SJSA1 (cell line): ENCODE measurements at regions not wholly inside any gene's neighbourhood (a gene's known extent, or its start where the extent isn't known, plus 50 kb on each side); places are given as distances from the start of the nearest gene placed in this dataset.

Experiments
- DNase-seq, 2 experiments: peaks; one replicate each; pipeline ENCODE4 v3.0.0-alpha.2; 2015 to 2020; ENCODE audit warnings: low spot score in 2 of 2, low read depth in 1 of 2
- H3K27ac ChIP-seq: fragments of 250-450 bp; sonication (Bioruptor Pico); 2 replicates; pipeline ENCODE4 v1.5.1; 2020; ENCODE audit warnings: mild to moderate bottlenecking, moderate library complexity
- H3K27me3 ChIP-seq: fragments of 250-450 bp; sonication (Bioruptor Pico); replicated peaks from 2 replicates; pipeline ENCODE4 v1.5.1; 2020; ENCODE audit warnings: mild to moderate bottlenecking, moderate library complexity
- H3K36me3 ChIP-seq: fragments of 250-450 bp; sonication (Bioruptor Pico); 2 replicates; pipeline ENCODE4 v1.5.1; 2020; ENCODE audit warnings: mild to moderate bottlenecking
- H3K4me1 ChIP-seq: fragments of 250-450 bp; sonication (Bioruptor Pico); replicated peaks from 2 replicates; pipeline ENCODE4 v1.6.1; 2021; ENCODE audit warnings: mild to moderate bottlenecking
- H3K4me3 ChIP-seq: fragments of 250-450 bp; sonication (Bioruptor Pico); 2 replicates; pipeline ENCODE4 v1.5.1; 2020; ENCODE audit warnings: mild to moderate bottlenecking
- H3K9me3 ChIP-seq: fragments of 250-450 bp; sonication (Bioruptor Pico); replicated peaks from 2 replicates; pipeline ENCODE4 v1.5.1; 2020; ENCODE audit warnings: mild to moderate bottlenecking

DNA sequence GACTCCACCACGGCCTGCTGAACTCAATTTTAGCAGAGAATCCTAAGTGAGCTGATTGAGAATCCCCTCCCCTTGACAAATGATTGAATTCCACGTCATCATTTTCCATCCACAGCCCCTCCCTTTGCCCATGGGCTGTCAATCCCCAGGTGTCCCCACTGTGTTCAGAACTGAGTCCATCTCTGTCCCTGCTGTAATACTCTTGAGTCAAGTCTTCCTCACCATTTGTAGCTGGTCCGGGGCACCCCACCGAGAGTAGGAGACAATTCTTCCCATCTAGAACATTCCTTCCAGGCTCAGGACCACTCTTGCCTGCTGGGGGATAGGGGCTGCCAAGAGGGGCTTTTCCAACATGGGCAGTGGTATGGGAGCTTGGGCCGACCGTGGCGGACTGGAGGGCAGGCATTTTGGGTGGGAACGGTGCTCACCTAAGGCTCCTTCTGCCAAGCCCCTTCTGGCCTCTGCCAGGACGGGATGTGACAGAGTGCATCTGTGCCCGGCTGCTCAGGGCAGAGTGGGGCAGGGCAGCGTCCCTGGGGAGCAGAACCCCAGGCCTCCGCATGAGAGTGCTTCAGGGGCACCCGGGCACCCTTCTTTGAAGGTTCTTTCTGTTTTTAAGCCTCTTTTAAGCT, 218.1 kb upstream of the RTL1 start:
- Histone ChIP-seq H3K9me3 (no peaks in the 10 kb centered on the region), H3K4me1 (no peaks in the 10 kb centered on the region), H3K27me3 (no peaks in the 10 kb centered on the region), H3K36me3 (no peaks in the 10 kb centered on the region), H3K27ac (no peak overlapping the region), H3K4me3 (no peak overlapping the region)
- peak in 1 of 2 experiments; percentile 33 for DNase-seq

DNA sequence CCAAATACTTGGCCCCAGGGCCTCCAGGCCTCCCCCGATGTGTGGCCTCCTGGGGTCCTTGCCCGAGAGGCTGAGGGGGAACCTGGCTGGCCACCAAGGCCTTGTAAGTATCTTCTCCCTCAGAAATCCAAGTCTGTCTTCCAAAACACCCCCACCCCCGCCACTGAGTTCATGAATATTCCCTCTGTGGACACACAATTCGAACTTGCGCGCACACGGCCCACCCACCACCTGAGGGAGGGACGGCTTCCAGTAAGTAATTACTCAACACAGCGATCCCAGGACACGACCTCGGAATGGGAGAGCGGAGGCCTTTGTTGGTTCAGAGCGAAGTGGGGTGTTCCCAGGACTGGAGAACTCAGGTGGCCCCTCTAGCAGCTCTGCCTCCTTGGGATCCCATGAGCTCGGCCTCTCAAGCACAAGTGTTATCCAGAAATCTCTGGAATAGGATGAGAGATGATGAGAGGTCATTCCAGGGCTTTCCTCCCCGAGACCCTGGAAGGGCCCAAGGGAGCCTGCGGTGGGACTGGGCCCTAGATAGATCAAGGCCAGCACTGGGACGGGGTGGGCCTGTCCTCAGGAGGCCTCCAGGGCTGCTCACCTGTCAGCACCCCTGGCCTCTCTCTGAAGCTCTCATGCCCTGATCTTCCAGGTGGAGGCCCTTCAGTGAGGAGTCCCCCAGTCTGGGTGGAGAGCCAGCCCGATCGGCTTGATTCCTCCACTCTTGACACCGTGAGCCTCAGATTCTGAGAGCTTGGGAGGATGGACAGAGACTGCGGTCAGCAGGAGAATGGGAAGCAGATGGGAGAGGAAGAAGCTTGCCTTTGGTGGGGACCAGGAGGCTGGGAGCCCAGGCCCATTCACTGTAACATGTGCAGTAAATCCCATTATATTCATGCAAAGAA, 219.0 kb upstream of the RTL1 start:
- Histone ChIP-seq H3K27me3 (no peaks in the 10 kb centered on the region), H3K27ac (no peak overlapping the region), H3K4me3 (no peak overlapping the region), H3K4me1 (no peaks in the 10 kb centered on the region), H3K9me3 (no peaks in the 10 kb centered on the region), H3K36me3 (no peaks in the 10 kb centered on the region)
- peak in 1 of 2 experiments; percentile 25 for DNase-seq

DNA sequence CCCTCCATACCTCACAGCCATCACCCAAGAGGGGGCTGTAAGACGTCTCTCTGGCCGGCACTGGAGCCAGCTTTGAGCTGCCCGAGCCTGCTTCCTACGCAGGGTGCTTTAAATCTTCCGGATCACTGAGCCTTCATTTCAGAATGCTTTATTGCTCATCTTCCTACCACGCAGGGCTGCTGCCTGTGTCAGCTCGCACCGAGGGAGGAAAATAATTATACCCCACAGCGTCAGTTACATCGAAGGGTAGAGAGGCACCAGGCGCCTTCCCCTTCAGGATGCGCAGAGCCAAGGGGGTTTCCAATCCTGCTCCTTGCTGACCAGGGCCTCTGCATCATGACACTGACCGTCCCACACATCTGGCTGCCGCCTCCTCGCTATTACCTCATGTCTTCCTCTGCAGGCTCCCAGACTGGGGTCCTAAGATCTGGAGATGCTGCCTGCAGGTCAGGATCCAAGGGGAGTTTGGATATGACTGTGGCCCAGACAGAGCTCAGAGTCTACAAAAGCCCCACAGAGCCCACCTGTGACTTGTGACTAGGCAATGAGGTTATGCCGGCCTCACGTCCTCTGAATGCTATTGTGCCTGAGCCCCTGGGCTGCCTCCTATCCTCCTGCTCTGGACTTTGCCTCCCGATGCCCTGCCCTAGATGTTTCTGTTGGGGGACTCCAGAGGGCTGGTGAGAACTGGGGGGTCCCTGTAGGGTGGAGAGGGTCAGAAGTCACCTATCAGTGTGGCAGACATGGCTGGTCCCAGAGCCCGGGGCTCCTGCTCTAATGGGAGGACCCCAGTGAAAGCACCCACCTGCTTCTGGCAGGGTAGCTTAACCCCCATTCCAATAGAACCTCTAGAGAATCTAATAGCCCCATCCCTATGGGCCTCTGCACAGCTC, 220.3 kb upstream of the RTL1 start:
- peak in 1 of 2 experiments; percentile 17 for DNase-seq
- Histone ChIP-seq H3K9me3 (no peaks in the 10 kb centered on the region), H3K4me3 (no peak overlapping the region), H3K27me3 (no peaks in the 10 kb centered on the region), H3K36me3 (no peaks in the 10 kb centered on the region), H3K4me1 (no peaks in the 10 kb centered on the region), H3K27ac (no peak overlapping the region)

DNA sequence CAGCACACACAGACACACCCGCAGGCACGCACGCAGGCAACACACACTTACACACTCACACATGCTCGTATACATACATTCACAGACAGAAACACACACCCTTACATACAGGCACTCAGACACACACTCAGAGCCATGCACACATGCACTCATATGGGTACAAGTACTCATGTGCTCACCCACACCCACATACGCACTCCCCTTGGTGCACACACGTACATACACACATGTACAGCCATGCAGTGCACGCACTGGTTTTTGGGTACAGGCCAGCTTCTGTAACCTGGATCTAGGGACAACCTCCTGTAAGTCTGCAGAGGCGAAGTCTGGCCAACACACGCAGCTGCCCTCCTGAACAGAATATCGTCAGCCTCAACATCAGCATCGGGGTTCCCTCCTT, 221.3 kb upstream of the RTL1 start:
- Histone ChIP-seq H3K9me3 (no peaks in the 10 kb centered on the region), H3K27ac (no peak overlapping the region), H3K4me1 (no peaks in the 10 kb centered on the region), H3K36me3 (no peaks in the 10 kb centered on the region), H3K27me3 (no peaks in the 10 kb centered on the region), H3K4me3 (no peak overlapping the region)
- DNase-seq = peak in 1 of 2 experiments; percentile 21

DNA sequence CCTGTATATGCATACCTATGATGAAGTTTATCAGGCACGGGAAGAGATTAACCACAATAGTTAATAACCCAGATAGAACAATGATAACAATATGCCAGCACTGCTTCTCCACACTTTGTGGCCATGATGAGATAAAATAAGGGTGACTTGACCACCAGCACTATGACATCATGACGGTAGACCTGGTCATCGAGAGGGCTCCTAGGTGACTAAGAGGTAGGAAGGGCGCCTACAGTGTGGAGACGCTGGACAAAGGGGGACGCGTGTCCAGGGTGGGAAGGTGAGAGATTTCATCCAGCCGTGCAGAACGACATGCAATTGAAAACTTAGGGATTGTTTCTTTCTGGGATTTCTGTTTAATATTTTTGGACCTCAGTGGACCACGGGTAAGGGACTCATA, 221.8 kb upstream of the RTL1 start:
- Histone ChIP-seq H3K27me3 (no peaks in the 10 kb centered on the region), H3K4me1 (no peaks in the 10 kb centered on the region), H3K9me3 (no peaks in the 10 kb centered on the region), H3K4me3 (no peak overlapping the region), H3K27ac (no peak overlapping the region), H3K36me3 (no peaks in the 10 kb centered on the region)
- peak in 1 of 2 experiments; percentile 35 for DNase-seq

DNA sequence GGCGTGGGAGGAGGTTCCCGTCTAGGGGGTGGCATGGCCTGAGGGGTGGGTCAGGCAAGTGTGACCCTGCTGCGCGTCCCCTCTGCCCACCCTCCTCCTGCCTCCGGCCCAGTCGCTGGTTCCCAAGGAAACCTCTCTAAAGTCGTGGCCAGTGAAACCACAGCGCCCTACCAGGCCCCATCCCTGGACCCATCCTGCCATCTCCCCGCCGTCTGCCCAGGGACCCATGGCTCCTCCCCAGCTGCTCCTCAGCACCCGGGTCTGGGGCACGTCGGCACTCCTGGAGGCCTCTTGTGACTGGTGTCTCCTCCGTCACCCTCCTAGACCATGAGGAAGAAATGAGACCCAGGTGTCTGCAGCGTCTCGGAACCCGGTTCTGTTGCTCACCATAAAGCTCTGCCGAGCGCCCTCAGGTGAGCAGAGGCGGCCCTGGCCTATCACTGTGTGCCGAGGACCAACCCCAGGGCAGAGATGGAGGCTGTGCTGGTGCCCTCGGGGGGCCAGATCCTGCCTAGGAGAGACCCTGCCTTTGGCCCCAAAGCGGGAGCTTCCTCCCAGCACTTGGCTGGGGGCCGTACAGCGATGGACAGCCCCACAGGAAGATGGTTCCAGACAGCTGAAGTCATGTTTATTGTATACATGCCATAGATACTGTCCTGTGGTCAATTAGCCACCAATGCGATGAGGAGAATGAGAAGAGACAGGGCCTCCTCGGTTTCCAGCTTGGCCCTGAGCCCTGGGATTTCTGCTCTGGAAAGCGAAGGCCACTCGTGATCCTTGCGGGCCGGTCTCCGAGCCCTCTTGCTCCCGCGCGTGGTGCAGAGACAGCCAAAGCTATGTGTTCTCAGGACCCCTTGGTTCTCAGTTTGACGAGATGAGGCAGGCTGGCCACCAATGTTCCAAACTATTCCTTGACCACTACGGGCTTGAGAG, 222.5 kb upstream of the RTL1 start:
- Histone ChIP-seq H3K4me1 (no peaks in the 10 kb centered on the region), H3K27ac (no peak overlapping the region), H3K4me3 (no peak overlapping the region), H3K9me3 (no peaks in the 10 kb centered on the region), H3K36me3 (no peaks in the 10 kb centered on the region), H3K27me3 (no peaks in the 10 kb centered on the region)
- DNase-seq = peak in 1 of 2 experiments; percentile 36

DNA sequence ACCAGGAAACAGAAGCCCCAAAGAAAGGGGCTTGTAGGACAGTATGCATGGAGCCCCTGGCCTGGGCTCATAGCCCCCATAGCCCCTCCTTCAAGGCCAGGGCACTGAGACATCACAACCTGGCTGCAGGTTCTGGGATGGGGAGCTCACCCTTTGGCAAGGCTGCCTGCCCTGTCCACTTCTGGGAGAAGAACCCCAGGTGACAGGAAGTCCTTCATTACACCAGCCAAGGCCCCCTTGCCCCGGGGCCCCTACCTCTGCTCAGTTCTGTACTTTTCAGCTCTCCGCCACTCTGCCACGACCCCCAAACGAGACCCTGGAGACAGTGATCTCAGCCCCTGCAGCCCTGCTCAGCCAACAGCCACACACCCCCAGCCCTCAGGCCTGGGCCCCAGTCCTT, 223.2 kb upstream of the RTL1 start:
- H3K4me1 ChIP-seq = no peaks in the 10 kb centered on the region
- DNase-seq = peak in 1 of 2 experiments; percentile 26
- H3K27ac ChIP-seq = no peak overlapping the region
- no peak overlapping the region for H3K4me3 ChIP-seq
- H3K27me3 ChIP-seq = no peaks in the 10 kb centered on the region
- no peaks in the 10 kb centered on the region for H3K36me3 ChIP-seq
- no peaks in the 10 kb centered on the region for H3K9me3 ChIP-seq

DNA sequence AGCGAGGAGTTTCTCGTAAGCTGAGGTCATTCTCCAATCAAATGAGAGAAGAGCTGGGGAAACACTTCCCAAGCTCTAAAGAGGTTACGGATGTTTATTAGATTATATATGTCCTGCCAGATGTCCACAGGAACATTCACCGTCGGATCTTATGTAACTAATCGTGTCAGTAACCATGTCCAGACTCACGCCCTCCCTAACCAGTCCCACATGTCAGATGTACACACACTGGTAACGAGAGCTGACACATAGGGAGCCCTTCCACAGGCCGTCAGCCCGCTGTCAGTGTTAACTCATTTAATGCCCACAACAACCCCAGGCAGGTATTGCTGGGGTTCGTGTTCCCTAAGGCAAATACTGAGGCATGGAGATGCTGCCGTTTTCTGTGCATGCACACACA, 223.7 kb upstream of the RTL1 start:
- H3K9me3 ChIP-seq = no peaks in the 10 kb centered on the region
- no peak overlapping the region for H3K27ac ChIP-seq
- H3K4me3 ChIP-seq = no peak overlapping the region
- H3K27me3 ChIP-seq = no peaks in the 10 kb centered on the region
- DNase-seq = peak in 1 of 2 experiments; percentile 20
- H3K36me3 ChIP-seq = no peaks in the 10 kb centered on the region
- no peaks in the 10 kb centered on the region for H3K4me1 ChIP-seq

DNA sequence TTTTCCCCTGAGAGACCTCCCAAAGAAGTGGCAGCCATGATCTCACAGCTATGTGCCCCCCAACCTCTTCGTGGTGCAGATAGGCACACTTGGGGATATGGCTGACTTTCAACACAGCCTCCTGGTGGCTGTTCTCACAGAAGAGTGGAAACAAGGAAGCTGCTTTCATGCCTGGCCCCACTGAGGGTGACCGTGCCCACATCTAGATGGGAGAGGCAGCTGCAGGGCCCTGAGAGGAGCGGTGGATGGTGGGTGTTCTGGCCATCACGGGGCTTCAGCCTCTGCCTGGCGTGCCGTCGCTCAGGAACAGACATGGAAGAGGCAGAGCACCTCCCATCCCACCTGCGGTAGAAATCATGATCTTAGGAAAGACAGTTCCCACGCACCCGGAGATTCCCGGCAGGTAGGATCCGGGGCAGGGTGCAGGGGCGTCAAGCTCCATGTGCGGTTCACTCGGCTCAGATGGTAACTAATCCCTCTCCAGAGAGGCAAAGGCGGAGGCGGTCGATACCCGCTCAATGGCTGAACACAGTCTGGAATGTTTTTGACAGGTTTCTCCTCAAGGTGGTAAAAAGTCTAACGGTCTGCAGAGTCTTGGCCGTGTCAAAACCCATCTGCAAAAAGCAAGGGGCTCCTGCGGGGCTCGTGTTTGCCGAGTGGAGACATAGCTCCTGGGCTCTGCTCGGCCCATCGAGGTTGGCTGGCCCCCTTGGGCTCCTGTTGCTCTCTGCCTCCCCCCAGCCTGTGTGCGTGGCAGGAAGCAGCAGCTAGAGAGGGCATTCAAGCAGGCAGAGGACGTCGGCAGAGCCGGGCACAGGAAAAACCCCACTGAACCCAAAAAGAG, 225.2 kb upstream of the RTL1 start:
- Histone ChIP-seq H3K4me1 (no peaks in the 10 kb centered on the region), H3K27ac (no peak overlapping the region)

DNA sequence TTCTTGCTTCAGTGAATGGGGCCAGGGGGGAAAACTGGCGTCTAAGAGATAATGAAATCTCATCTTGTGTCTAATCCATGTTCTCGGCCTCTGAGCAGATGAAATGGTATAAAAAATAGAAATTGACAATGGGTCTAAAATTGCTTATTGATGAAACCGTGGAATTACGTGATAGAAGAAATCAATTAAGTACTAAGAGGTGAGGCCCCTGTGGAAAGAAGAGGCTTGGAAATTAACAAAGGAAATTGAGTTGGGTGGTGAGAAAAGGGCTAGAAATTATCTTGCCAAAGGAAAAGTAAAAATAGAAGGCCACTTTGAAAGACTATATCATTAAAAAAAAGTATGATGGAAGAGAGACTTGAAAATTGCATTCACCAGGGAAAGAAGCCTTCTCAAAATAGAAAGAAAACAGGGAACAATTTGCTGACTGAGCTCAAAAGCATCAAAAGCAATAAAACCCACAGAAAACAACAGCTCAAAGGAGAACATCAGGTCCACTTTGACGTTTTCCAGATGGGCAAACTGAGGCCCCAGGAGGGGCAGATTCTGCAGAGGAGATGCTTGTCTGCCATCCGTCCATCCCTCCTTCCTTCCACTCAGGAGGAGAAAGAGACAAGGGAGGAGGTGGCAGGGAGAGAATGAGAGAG, 226.1 kb upstream of the RTL1 start:
- no peaks in the 10 kb centered on the region for H3K36me3 ChIP-seq
- H3K27me3 ChIP-seq = no peaks in the 10 kb centered on the region
- DNase-seq = no peak
- no peak overlapping the region for H3K4me3 ChIP-seq
- H3K9me3 ChIP-seq = no peaks in the 10 kb centered on the region
- H3K27ac ChIP-seq = no peak overlapping the region
- H3K4me1 ChIP-seq = peaks cover 6% of the 10 kb centered on the region

More for the DNA sequence above, 225.2 kb upstream of the RTL1 start:
- Histone ChIP-seq H3K36me3 (no peaks in the 10 kb centered on the region), H3K9me3 (no peaks in the 10 kb centered on the region), H3K4me3 (no peak overlapping the region), H3K27me3 (no peaks in the 10 kb centered on the region)
- DNase-seq = peak in 1 of 2 experiments; percentile 32

DNA sequence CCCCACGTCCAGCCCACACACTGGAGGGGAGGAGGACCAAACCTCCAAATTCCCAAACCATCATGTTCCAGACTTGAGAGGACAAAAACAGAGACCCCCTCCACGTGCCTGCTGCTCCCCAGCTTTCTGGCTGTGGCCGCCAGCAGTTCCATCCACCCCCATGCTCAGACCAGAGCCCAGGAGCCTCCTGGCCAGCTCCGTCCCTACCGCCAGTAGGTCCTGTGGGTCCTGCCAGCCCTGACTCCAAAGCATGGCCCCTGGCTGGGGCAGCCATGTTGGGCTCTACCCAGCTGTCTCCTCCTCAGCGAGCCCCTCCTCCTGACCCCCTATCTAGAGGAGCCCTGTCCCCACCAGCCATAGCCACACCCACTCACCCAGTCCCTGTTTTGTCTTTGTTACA, 227.3 kb upstream of the RTL1 start:
- no peak overlapping the region for H3K27ac ChIP-seq
- peak in 1 of 2 experiments; percentile 22 for DNase-seq

DNA sequence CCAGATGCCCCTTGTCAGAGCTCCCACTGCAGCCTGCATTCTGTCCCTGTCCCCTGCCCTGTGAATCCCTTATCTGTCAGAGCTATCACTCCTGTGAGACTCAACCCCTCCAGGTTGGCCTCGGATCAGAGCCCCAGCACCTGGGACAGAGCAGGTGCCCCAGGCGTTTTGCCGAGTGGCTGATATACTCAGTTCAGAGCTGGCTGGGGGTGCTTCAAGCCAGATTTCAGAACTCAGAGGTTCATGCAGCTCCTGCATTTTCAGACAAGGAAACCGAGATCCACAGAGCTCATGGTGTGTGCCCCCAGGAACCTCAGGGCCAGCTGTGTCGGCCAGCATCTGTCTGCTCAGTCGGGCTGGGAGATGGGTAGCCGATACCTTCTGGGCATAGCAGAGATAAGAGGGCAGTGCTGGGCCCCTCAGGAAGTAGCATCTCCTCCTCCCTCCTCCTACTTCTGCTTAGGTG, 228.0 kb upstream of the RTL1 start:
- Histone ChIP-seq H3K4me1 (peaks cover 10% of the 10 kb centered on the region), H3K27ac (no peak overlapping the region), H3K36me3 (no peaks in the 10 kb centered on the region), H3K4me3 (no peak overlapping the region), H3K9me3 (no peaks in the 10 kb centered on the region; the same call in 1 of the 2 replicates), H3K27me3 (no peaks in the 10 kb centered on the region)
- peak in 1 of 2 experiments; percentile 22 for DNase-seq

More for the DNA sequence above, 227.3 kb upstream of the RTL1 start:
- no peaks in the 10 kb centered on the region for H3K36me3 ChIP-seq
- no peak overlapping the region for H3K4me3 ChIP-seq
- H3K4me1 ChIP-seq = peaks cover 10% of the 10 kb centered on the region
- no peaks in the 10 kb centered on the region; the same call in 1 of the 2 replicates for H3K9me3 ChIP-seq
- H3K27me3 ChIP-seq = no peaks in the 10 kb centered on the region
